Body of pancreas (tissue), 4 donors: ENCODE measurements at regions not wholly inside any gene's neighbourhood (a gene's known extent, or its start where the extent isn't known, plus 50 kb on each side); places are given as distances from the start of the nearest gene placed in this dataset.
"Not testable (repeated sequence)": the region's sequence is repeated elsewhere in the genome, so short reads cannot be mapped to it uniquely, and the experiment has no call there.

Experiments used
- ATAC-seq: fragments of 150-250 bp; one replicate; pipeline ENCODE4 v1.9.1; 2016
- DNase-seq, 4 donors: peaks; one replicate each; pipeline ENCODE4 v3.0.0-alpha.2; 2019
- H3K27ac ChIP-seq, 4 donors: fragments of 200-600 bp; sonication (generic); 1 replicate in 3 of 4; 2 replicates in 1 of 4; pipeline versions ENCODE4 v1.5.1 to v1.6.1; 2016 to 2019; ENCODE audit warnings: mild to moderate bottlenecking in 1 of 4, mixed read lengths in 1 of 4, moderate library complexity in 1 of 4
- H3K27me3 ChIP-seq, 2 donors: fragments of 200-600 bp; sonication (generic); one replicate each; pipeline ENCODE4 v1.6.0; 2016; ENCODE audit warnings: mild to moderate bottlenecking in 1 of 2
- H3K36me3 ChIP-seq, 2 donors: fragments of 200-600 bp; sonication (generic); replicated peaks in 1 of 2; 2 replicates each; pipeline ENCODE4 v1.5.1; 2016; ENCODE audit warnings: low read depth in 2 of 2; ENCODE audit not compliant: insufficient read depth in 1 of 2
- H3K4me1 ChIP-seq: fragments of 200-600 bp; sonication (generic); one replicate; pipeline ENCODE4 v1.6.0; 2016
- H3K4me3 ChIP-seq, 2 donors: fragments of 200-600 bp; sonication (generic); 1 replicate in 1 of 2; 2 replicates in 1 of 2; pipeline ENCODE4 v1.5.1; 2016 to 2019
- H3K9me3 ChIP-seq, 3 donors: fragments of 200-600 bp; sonication (generic); 1 replicate in 2 of 3; 2 replicates in 1 of 3; pipeline ENCODE4 v1.5.1; 2016
- POLR2A ChIP-seq, 3 donors: fragments of 450-650 bp; IDR thresholded peaks; one replicate each; pipeline ENCODE4 v1.6.1; 2016; ENCODE audit warnings: antibody characterized with exemption in 3 of 3, mild to moderate bottlenecking in 2 of 3
- WGBS, 2 donors: methylation state at CpG; one replicate each; pipeline ENCODE4 v1.1.5; 2017; 5-methylcytosine and 5-hydroxymethylcytosine counted together
- intact Hi-C: fragments of 100-400 bp; cut with DNase I; formaldehyde crosslinking; loops from one replicate; pipeline ENCODE4 v1.15.1; 2023
- TF ChIP-seq, protein P1 (sequence below), 7 experiments: fragments of 450-650 bp in 4 of 7; fragments of 200-600 bp in 3 of 7; sonication (generic) in 3 of 7; IDR thresholded peaks; one replicate each; pipeline ENCODE4 v1.5.1; 2016 to 2019; ENCODE audit warnings: antibody characterized with exemption in 7 of 7

DNA sequence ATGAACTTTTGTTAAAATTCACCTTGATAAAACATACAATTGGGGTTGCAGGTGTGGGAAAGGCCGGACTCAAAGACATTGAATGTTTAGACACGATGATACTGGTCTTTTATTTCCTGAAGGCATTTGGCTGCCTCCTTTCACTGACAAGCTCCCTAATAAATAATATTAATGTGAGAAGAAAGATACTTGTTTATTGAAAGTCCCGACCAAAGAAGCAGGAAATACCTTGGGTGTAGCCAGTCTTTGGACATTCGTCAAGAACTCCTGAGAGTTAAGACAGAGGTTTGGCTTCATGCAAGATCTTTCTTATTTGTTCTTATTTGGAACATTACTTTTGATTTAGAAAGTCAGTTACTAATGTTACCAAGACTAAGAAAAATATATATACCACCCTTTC is 1133.8 kb upstream of the SEL1L start:
- Histone ChIP-seq H3K4me1 (no peaks in the 10 kb centered on the region), H3K36me3 (no peaks in the 10 kb centered on the region), H3K27me3 (no peaks in the 10 kb centered on the region), H3K27ac (no peak overlapping the region), H3K9me3 (no peaks in the 10 kb centered on the region), H3K4me3 (no peak overlapping the region)
- WGBS, 2 donors: 48 to 53% methylated on average over 4 of the region's 4 CpGs
- TF ChIP-seq, protein P1, sequence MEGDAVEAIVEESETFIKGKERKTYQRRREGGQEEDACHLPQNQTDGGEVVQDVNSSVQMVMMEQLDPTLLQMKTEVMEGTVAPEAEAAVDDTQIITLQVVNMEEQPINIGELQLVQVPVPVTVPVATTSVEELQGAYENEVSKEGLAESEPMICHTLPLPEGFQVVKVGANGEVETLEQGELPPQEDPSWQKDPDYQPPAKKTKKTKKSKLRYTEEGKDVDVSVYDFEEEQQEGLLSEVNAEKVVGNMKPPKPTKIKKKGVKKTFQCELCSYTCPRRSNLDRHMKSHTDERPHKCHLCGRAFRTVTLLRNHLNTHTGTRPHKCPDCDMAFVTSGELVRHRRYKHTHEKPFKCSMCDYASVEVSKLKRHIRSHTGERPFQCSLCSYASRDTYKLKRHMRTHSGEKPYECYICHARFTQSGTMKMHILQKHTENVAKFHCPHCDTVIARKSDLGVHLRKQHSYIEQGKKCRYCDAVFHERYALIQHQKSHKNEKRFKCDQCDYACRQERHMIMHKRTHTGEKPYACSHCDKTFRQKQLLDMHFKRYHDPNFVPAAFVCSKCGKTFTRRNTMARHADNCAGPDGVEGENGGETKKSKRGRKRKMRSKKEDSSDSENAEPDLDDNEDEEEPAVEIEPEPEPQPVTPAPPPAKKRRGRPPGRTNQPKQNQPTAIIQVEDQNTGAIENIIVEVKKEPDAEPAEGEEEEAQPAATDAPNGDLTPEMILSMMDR (IDR thresholded peaks at IDR 0.05): no peak
- TF ChIP-seq POLR2A (IDR thresholded peaks at IDR 0.05): no peak
- no peak for DNase-seq
- intact Hi-C loops: no loop called here
- ATAC-seq: no peak

DNA sequence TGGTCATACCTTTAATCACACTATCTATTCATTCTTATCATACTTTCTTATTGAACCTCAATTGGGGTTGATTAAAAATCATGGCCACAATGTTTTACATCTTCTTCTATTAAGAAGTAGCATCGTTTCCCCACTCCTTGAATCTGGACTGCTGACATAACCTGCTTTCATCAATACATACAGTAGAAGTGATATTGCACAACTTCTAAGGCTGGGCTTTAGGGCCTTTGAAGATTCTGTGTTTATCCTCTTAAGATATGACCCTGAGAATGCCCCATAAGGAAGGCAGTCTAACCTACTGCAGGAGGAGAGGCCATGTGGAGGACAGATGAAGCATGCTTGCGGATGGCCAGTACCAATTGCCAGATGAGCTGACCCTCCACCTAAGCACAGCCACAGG is 1142.8 kb upstream of the SEL1L start:
- intact Hi-C loops: no loop called here
- WGBS, 2 donors: 81 to 87% methylated on average over 2 of the region's 2 CpGs
- Histone ChIP-seq H3K4me1 (no peaks in the 10 kb centered on the region), H3K27ac (no peak overlapping the region), H3K36me3 (no peaks in the 10 kb centered on the region), H3K4me3 (no peak overlapping the region), H3K27me3 (no peaks in the 10 kb centered on the region), H3K9me3 (no peaks in the 10 kb centered on the region)
- TF ChIP-seq POLR2A (IDR thresholded peaks at IDR 0.05): no peak
- TF ChIP-seq, protein P1 (IDR thresholded peaks at IDR 0.05): no peak
- ATAC-seq (no peak), DNase-seq (no peak)

DNA sequence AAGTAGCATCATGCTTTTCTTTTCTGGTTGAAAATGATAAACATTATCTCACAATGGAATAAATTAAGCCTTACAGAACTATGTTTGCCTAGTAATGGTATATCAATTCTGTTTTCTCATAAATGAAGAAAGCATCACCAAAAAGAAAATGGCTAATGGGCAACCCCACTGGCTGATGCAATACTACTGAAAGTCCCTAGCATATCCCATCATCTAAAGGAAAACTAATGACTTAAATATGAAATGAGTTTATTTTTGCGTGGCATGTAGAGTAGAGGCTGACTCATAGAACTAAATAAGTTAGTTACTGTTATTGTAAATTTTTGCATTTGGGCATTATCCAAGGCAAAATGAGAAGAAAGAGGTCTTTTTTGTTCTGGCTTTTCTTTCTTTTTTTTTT is 1156.3 kb upstream of the SEL1L start:
- DNase-seq (no peak), ATAC-seq (no peak)
- Histone ChIP-seq H3K36me3 (no peaks in the 10 kb centered on the region), H3K27ac (no peak overlapping the region), H3K27me3 (no peaks in the 10 kb centered on the region), H3K9me3 (no peaks in the 10 kb centered on the region), H3K4me1 (no peaks in the 10 kb centered on the region), H3K4me3 (no peak overlapping the region)
- WGBS, 2 donors: 0 to 58% methylated on average over 1 of the region's 1 CpG
- no peak for TF ChIP-seq POLR2A (IDR thresholded peaks at IDR 0.05)
- TF ChIP-seq, protein P1 (IDR thresholded peaks at IDR 0.05): no peak
- intact Hi-C loops: no loop called here

DNA sequence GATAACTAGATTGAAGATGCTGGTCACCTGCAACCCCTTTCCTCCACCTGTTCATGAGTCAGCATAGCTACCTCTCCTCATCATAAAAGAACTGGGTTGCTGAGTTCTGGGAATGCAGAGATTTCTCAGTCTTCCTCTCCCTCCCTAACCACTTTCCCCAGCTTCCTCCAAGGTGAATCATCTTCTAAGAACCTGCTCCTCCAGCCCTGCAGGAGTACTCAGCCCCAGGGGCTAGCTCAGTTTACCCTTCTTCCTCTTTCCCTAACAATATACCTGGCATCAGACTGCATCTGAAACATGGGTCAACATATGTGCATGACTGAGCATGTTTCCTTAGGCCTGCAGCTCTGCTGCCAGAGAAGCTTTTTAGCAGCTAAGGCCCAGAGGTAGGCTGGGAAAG is 1157.5 kb upstream of the SEL1L start:
- H3K27ac ChIP-seq, H3K27me3 ChIP-seq, DNase-seq, H3K9me3 ChIP-seq, intact Hi-C loops, ATAC-seq, H3K4me1 ChIP-seq, H3K36me3 ChIP-seq, H3K4me3 ChIP-seq: not testable (repeated sequence)

DNA sequence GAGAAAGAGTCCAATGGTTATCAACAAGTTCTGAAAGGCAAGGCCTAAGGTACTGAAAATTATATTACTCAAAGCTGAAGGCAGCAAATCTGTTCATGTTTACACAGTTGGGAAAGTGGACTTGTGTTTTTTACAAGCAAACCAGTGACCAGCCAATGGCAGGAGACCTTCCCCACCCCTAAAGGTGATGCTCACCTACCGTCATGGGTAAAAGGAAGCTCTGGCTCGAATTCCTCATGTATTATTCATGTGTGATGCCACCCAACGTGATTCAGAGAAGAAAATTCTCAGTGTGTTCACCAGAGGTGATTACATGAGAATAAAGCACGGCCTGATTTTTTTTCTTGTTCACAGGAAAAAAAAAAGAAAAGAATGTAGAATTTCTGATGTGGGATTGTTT is 1161.2 kb upstream of the SEL1L start:
- H3K4me1 ChIP-seq: no peaks in the 10 kb centered on the region
- intact Hi-C loops: no loop called here
- WGBS, 2 donors: 66 to 73% methylated on average over 4 of the region's 4 CpGs
- no peak for TF ChIP-seq POLR2A (IDR thresholded peaks at IDR 0.05)
- TF ChIP-seq, protein P1 (IDR thresholded peaks at IDR 0.05): no peak
- H3K36me3 ChIP-seq: no peaks in the 10 kb centered on the region
- no peaks in the 10 kb centered on the region for H3K27me3 ChIP-seq
- ATAC-seq (no peak), DNase-seq (no peak)
- no peak overlapping the region for H3K4me3 ChIP-seq
- no peak overlapping the region for H3K27ac ChIP-seq
- H3K9me3 ChIP-seq: no peaks in the 10 kb centered on the region
